Adrenal gland (tissue), 9 donors: ENCODE measurements at regions not wholly inside any gene's neighbourhood (a gene's known extent, or its start where the extent isn't known, plus 50 kb on each side); places are given as distances from the start of the nearest gene placed in this dataset.

ENCODE experiments used
- DNase-seq, 7 donors: peaks; one replicate each; pipeline ENCODE4 v3.0.0-alpha.2; 2019 to 2020
- H3K27ac ChIP-seq, 5 donors: fragments of 200-600 bp; sonication (generic) in 4 of 5; 1 replicate in 3 of 5; 2 replicates in 2 of 5; pipeline versions ENCODE4 v1.5.1 to v1.8.0; 2016 to 2020; ENCODE audit warnings: mild to moderate bottlenecking in 1 of 5
- H3K27me3 ChIP-seq: fragments of 200-600 bp; 2 replicates; pipeline ENCODE4 v1.8.0; 2021
- H3K36me3 ChIP-seq, 2 donors: fragments of 200-600 bp; replicated peaks in 1 of 2; 1 replicate in 1 of 2; 2 replicates in 1 of 2; pipeline versions ENCODE4 v1.5.1 to v1.8.0; 2018 to 2022
- H3K4me1 ChIP-seq, 2 donors: fragments of 200-600 bp; replicated peaks in 1 of 2; 1 replicate in 1 of 2; 2 replicates in 1 of 2; pipeline versions ENCODE4 v1.5.1 to v1.8.0; 2018 to 2021
- H3K4me3 ChIP-seq, 4 donors: fragments of 200-600 bp; sonication (generic) in 3 of 4; one replicate each; pipeline ENCODE4 v1.5.1; 2016 to 2018
- H3K9me3 ChIP-seq, 3 donors: fragments of 200-600 bp; sonication (generic) in 1 of 3; replicated peaks in 1 of 3; 1 replicate in 2 of 3; 2 replicates in 1 of 3; pipeline versions ENCODE4 v1.5.1 to v1.8.0; 2016 to 2021
- POLR2A ChIP-seq, 2 donors: fragments of 450-650 bp; IDR thresholded peaks; one replicate each; pipeline ENCODE4 v1.6.1; 2017; ENCODE audit warnings: antibody characterized with exemption in 2 of 2, mild to moderate bottlenecking in 2 of 2, moderate library complexity in 1 of 2
- WGBS, 4 donors: extraction: QIAGEN DNeasy Blood & Tissue Kit in 2 of 4; methylation state at CpG; one replicate each; pipeline versions ENCODE4 v1.1.5 to v1.1.7; 2013 to 2017; 5-methylcytosine and 5-hydroxymethylcytosine counted together
- intact Hi-C, 2 donors: fragments of 100-400 bp; cut with DNase I; formaldehyde crosslinking; loops; one replicate each; pipeline versions ENCODE4 v1.14.1 to v1.15.0; 2022 to 2023
- TF ChIP-seq, protein P1 (sequence below), 6 experiments: fragments of 450-650 bp in 4 of 6; fragments of 200-600 bp in 2 of 6; sonication (generic) in 1 of 6; IDR thresholded peaks; 1 replicate in 5 of 6; 2 replicates in 1 of 6; pipeline versions ENCODE4 v1.5.1 to v1.8.0; 2016 to 2021; ENCODE audit warnings: antibody characterized with exemption in 6 of 6, mild to moderate bottlenecking in 2 of 6, moderate library complexity in 1 of 6
- donor health status: healthy with polysubstance abuse.
- donor health status: Bipolar disorder and iron deficiency.
- donor health status: DM: yes; HTN: yes; CAD: no.
- donor health status: DM: no; HTN: no; CAD: no.
- donor health status: DM: no; HTN: no; CAD: no.

DNA sequence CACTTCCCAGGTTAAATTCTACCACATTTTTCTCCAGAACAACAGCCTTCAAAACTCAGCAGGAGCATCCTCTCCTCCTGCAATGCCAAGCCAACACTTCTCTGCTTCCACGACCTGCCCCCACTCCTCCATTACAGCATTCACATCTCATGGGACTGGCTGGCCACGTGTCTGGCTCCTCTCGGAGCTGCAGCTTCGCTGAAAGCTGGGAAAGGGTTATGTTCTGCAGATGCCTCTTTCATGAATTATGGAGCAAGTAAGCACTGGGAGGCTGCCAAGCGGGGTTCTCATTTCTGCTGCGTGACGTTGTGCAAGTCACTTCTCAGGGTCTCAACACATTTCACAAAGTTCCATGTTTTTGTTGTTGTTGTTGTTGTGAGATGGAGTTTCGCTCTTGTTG is 142.2 kb upstream of the RFLNA start:
- intact Hi-C loops: no loop called here
- H3K4me1 ChIP-seq: no peaks in the 10 kb centered on the region
- WGBS, 4 donors: 78 to 83% (median 80%) methylated on average over 8 of the region's 8 CpGs
- peak in 5 of 7 donors; percentile 23 to 66 (median 24) for DNase-seq
- no peaks in the 10 kb centered on the region for H3K36me3 ChIP-seq
- H3K27ac ChIP-seq: no peak overlapping the region
- no peak overlapping the region for H3K4me3 ChIP-seq
- no peaks in the 10 kb centered on the region for H3K9me3 ChIP-seq
- no peak for TF ChIP-seq POLR2A (IDR thresholded peaks at IDR 0.05)
- TF ChIP-seq, protein P1, sequence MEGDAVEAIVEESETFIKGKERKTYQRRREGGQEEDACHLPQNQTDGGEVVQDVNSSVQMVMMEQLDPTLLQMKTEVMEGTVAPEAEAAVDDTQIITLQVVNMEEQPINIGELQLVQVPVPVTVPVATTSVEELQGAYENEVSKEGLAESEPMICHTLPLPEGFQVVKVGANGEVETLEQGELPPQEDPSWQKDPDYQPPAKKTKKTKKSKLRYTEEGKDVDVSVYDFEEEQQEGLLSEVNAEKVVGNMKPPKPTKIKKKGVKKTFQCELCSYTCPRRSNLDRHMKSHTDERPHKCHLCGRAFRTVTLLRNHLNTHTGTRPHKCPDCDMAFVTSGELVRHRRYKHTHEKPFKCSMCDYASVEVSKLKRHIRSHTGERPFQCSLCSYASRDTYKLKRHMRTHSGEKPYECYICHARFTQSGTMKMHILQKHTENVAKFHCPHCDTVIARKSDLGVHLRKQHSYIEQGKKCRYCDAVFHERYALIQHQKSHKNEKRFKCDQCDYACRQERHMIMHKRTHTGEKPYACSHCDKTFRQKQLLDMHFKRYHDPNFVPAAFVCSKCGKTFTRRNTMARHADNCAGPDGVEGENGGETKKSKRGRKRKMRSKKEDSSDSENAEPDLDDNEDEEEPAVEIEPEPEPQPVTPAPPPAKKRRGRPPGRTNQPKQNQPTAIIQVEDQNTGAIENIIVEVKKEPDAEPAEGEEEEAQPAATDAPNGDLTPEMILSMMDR (IDR thresholded peaks at IDR 0.05): no peak
- no peaks in the 10 kb centered on the region for H3K27me3 ChIP-seq

DNA sequence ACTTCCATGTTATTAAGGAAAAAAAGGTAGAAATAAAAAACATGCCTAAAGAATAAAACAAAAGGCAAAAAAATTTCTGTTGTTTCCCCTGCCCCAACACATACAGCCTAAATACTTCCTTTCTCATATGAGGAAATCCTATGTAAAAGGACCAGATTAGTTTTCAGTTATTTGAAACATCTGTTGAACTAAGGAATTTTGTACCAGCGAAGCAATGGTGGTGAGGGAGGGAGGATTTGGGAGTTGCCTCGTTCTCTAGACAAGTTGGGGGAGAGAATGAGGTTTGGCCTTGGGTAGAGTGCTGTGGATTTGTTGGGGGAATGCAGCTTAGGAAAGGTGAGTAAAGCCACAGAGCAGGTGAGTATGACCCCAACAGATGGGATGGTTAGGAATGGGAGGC is 141.5 kb upstream of the RFLNA start:
- 82 to 94% (median 92%) methylated on average over 2 of the region's 2 CpGs for WGBS, 4 donors
- no peaks in the 10 kb centered on the region for H3K4me1 ChIP-seq
- no peak for TF ChIP-seq POLR2A (IDR thresholded peaks at IDR 0.05)
- TF ChIP-seq, protein P1 (IDR thresholded peaks at IDR 0.05): no peak
- no peak overlapping the region for H3K27ac ChIP-seq
- H3K9me3 ChIP-seq: no peaks in the 10 kb centered on the region
- intact Hi-C loops: no loop called here
- H3K4me3 ChIP-seq: no peak overlapping the region
- H3K36me3 ChIP-seq: no peaks in the 10 kb centered on the region
- H3K27me3 ChIP-seq: no peaks in the 10 kb centered on the region
- DNase-seq: no peak

DNA sequence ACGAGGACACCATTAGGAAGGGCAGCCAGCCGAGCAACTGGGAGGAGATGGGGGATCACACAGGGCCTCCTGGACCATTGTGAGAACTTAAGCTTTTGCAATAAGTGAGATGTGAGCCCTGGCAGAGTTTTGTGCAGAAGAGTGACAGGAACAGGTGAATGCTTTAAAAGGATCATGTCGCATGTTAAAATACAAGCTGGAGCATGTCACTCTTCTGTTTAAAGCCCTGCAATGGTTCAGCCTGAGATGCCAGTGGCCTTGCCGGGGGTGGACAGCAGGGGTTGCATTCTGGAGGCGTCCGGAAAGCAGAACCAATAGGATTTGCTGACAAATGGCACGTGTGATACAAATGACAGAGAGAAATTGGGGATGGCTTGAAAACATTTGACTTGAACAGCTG is 137.5 kb upstream of the RFLNA start:
- Histone ChIP-seq H3K36me3 (no peaks in the 10 kb centered on the region), H3K4me1 (no peaks in the 10 kb centered on the region), H3K27ac (no peak overlapping the region), H3K9me3 (no peaks in the 10 kb centered on the region), H3K4me3 (no peak overlapping the region), H3K27me3 (no peaks in the 10 kb centered on the region)
- intact Hi-C loops: no loop called here
- WGBS, 4 donors: 92 to 94% (median 93%) methylated on average over 7 of the region's 7 CpGs
- TF ChIP-seq POLR2A (IDR thresholded peaks at IDR 0.05): no peak
- TF ChIP-seq, protein P1 (IDR thresholded peaks at IDR 0.05): no peak
- no peak for DNase-seq

DNA sequence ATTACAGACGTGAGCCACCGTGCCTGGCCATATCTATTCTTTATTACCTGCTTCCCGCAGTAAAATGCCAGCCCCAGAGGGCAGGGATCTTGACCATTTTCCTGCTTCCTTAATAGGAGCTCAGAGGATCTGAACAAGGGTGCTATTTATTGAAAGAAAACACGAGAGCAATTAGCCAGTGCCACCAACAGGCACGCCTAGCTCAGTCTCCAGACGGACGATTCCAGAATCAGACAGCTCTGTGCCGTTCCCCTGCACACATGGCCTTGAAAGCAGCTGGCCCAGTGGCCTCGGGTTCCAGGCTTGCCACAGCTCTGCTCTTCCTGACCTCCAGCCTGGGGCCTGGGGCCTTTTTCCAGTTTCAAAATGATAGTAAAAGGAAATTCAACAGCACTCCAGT is 135.2 kb upstream of the RFLNA start:
- DNase-seq: peak in 2 of 7 donors; percentile 13 to 20
- intact Hi-C loops: no loop called here
- H3K27ac ChIP-seq: no peak overlapping the region
- H3K36me3 ChIP-seq: no peaks in the 10 kb centered on the region
- H3K4me1 ChIP-seq: no peaks in the 10 kb centered on the region
- WGBS, 4 donors: 59 to 67% (median 64%) methylated on average over 8 to 9 of the region's 9 CpGs
- no peak overlapping the region for H3K4me3 ChIP-seq
- H3K9me3 ChIP-seq: no peaks in the 10 kb centered on the region
- H3K27me3 ChIP-seq: no peaks in the 10 kb centered on the region
- TF ChIP-seq, protein P1 (IDR thresholded peaks at IDR 0.05): no peak
- TF ChIP-seq POLR2A (IDR thresholded peaks at IDR 0.05): no peak
